GM19452 (cell line): ENCODE measurements at regions not wholly inside any gene's neighbourhood (a gene's known extent, or its start where the extent isn't known, plus 50 kb on each side); places are given as distances from the start of the nearest gene placed in this dataset.

Experiments
- ATAC-seq: cut with Tn5 transposase; IDR thresholded peaks from one replicate; pipeline ENCODE4 v1.9.1; 2021; ENCODE audit not compliant: unreplicated experiment

GRCh38 chr6:40759264-40759663, 172.1 kb upstream of the LRFN2 start:
- ATAC-seq: no peak

- ATAC-seq: no peak
Measured at GRCh38 chr6:40755749-40756452, 168.7 kb upstream of the LRFN2 start.

- ATAC-seq: no peak
Measured at GRCh38 chr6:40755046-40755681, 168.0 kb upstream of the LRFN2 start.

GRCh38 chr6:40754461-40755045, 167.4 kb upstream of the LRFN2 start:
- no peak for ATAC-seq

- no peak for ATAC-seq
Measured at GRCh38 chr6:40753675-40754448, 166.7 kb upstream of the LRFN2 start.

GRCh38 chr6:40753048-40753447, 165.9 kb upstream of the LRFN2 start:
- ATAC-seq: no peak

- ATAC-seq: no peak
Measured at GRCh38 chr6:40744835-40745234, 157.7 kb upstream of the LRFN2 start.

- ATAC-seq: no peak
Measured at GRCh38 chr6:40743690-40744446, 156.7 kb upstream of the LRFN2 start.

- ATAC-seq: no peak
Measured at GRCh38 chr6:40743226-40743625, 156.1 kb upstream of the LRFN2 start.

GRCh38 chr6:40740518-40740917, 153.4 kb upstream of the LRFN2 start:
- no peak for ATAC-seq

GRCh38 chr6:40738551-40739193, 151.5 kb upstream of the LRFN2 start:
- ATAC-seq: no peak

GRCh38 chr6:40735521-40735920, 148.4 kb upstream of the LRFN2 start:
- ATAC-seq: no peak

GRCh38 chr6:40735121-40735520, 148.0 kb upstream of the LRFN2 start:
- no peak for ATAC-seq

- ATAC-seq: no peak
Measured at GRCh38 chr6:40734607-40735006, 147.4 kb upstream of the LRFN2 start.

- no peak for ATAC-seq
Measured at GRCh38 chr6:40733770-40734396, 146.7 kb upstream of the LRFN2 start.

GRCh38 chr6:40733290-40733689, 146.1 kb upstream of the LRFN2 start:
- ATAC-seq: no peak

GRCh38 chr6:40732878-40733277, 145.7 kb upstream of the LRFN2 start:
- no peak for ATAC-seq

- ATAC-seq: no peak
Measured at GRCh38 chr6:40728643-40729042, 141.5 kb upstream of the LRFN2 start.

- ATAC-seq: no peak
Measured at GRCh38 chr6:40727271-40727670, 140.1 kb upstream of the LRFN2 start.

GRCh38 chr6:40726853-40727252, 139.7 kb upstream of the LRFN2 start:
- no peak for ATAC-seq
